ENCODE measurements at regions not wholly inside any gene's neighbourhood (a gene's known extent, or its start where the extent isn't known, plus 50 kb on each side); places are given as distances from the start of the nearest gene placed in this dataset.

DNA sequence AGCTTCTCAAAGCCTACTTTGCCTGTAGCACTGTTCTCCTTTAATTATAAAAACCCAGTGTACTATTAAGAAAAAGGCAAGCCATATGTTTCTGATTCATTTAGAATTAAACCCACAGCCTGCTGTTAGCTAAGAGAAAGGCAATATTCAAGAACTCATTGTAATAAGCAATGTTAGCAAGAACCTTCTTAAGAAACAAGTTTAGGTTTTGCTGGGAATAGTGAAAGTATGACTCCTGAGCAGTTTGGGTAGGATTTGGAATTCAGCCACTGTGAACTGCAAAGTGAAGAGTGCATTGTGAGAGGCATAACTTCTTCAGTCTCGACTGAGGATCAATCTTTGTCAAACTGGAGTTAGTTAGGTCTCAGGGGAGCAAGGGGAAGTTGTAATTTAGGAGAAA lies 206.5 kb upstream of the NT5C1B start:
- Histone ChIP-seq H3K9me3 (no peaks in the 10 kb centered on the region), H3K27ac (no peak overlapping the region), H3K4me1 (peaks cover 0 to 5% (median 1%) of the 10 kb centered on the region in 4 donors), H3K27me3 (no peaks in the 10 kb centered on the region), H3K36me3 (no peaks in the 10 kb centered on the region), H3K4me3 (no peak overlapping the region)
- in situ Hi-C loops (cut with MboI; ENCODE audit: low pct_ligation_motif_present in 1 of 4, low pct_unique_long_range_greater_than_20kb in 1 of 4, low sequenced_read_pairs in 3 of 4) (no loop called here), intact Hi-C loops (cut with DNase I; ENCODE audit: low total_unique reads) (no loop called here)
- 29 to 50% methylated on average over 1 of the region's 1 CpG for WGBS, 2 donors (ENCODE audit: low coverage in 1 of 2)
- no peak for DNase-seq
- TF ChIP-seq, protein P1, sequence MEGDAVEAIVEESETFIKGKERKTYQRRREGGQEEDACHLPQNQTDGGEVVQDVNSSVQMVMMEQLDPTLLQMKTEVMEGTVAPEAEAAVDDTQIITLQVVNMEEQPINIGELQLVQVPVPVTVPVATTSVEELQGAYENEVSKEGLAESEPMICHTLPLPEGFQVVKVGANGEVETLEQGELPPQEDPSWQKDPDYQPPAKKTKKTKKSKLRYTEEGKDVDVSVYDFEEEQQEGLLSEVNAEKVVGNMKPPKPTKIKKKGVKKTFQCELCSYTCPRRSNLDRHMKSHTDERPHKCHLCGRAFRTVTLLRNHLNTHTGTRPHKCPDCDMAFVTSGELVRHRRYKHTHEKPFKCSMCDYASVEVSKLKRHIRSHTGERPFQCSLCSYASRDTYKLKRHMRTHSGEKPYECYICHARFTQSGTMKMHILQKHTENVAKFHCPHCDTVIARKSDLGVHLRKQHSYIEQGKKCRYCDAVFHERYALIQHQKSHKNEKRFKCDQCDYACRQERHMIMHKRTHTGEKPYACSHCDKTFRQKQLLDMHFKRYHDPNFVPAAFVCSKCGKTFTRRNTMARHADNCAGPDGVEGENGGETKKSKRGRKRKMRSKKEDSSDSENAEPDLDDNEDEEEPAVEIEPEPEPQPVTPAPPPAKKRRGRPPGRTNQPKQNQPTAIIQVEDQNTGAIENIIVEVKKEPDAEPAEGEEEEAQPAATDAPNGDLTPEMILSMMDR (IDR thresholded peaks at IDR 0.05): no peak
- no peak for TF ChIP-seq POLR2AphosphoS5 (IDR thresholded peaks at IDR 0.05)

GRCh38 chr2:18792684-18793083 lies 203.3 kb upstream of the NT5C1B start:
- TF ChIP-seq, protein P1 (IDR thresholded peaks at IDR 0.05): no peak
- TF ChIP-seq POLR2A (IDR thresholded peaks at IDR 0.05) (no peak), POLR2AphosphoS5 (IDR thresholded peaks at IDR 0.05) (no peak), EP300 (IDR thresholded peaks at IDR 0.05; ENCODE audit: low read depth) (no peak)
- no peaks in the 10 kb centered on the region for H3K9me3 ChIP-seq

GRCh38 chr2:18792226-18792629 lies 202.9 kb upstream of the NT5C1B start:
- 60 to 65% methylated on average over 2 to 3 of the region's 3 CpGs for WGBS, 2 donors (ENCODE audit: low coverage in 1 of 2)
- Histone ChIP-seq H3K4me3 (no peak overlapping the region), H3K27ac (peak overlapping the region; percentile 16 to 61 (median 44)), H3K4me1 (peaks cover 0 to 5% (median 3%) of the 10 kb centered on the region in 4 donors), H3K36me3 (no peaks in the 10 kb centered on the region), H3K9me3 (no peaks in the 10 kb centered on the region), H3K27me3 (no peaks in the 10 kb centered on the region)
- in situ Hi-C loops (cut with MboI; ENCODE audit: low pct_ligation_motif_present in 1 of 4, low pct_unique_long_range_greater_than_20kb in 1 of 4, low sequenced_read_pairs in 3 of 4): no loop called here
- intact Hi-C loops (cut with DNase I; ENCODE audit: low total_unique reads): no loop called here
- DNase-seq: no peak
- TF ChIP-seq, protein P1 (IDR thresholded peaks at IDR 0.05): no peak
- no peak for TF ChIP-seq EP300 (IDR thresholded peaks at IDR 0.05; ENCODE audit: low read depth)
- no peak for TF ChIP-seq POLR2AphosphoS5 (IDR thresholded peaks at IDR 0.05)
- TF ChIP-seq POLR2A (IDR thresholded peaks at IDR 0.05): no peak

More at GRCh38 chr2:18792684-18793083, 203.3 kb upstream of the NT5C1B start:
- in situ Hi-C loops (cut with MboI; ENCODE audit: low pct_ligation_motif_present in 1 of 4, low pct_unique_long_range_greater_than_20kb in 1 of 4, low sequenced_read_pairs in 3 of 4) (no loop called here), intact Hi-C loops (cut with DNase I; ENCODE audit: low total_unique reads) (no loop called here)
- Histone ChIP-seq H3K4me1 (peaks cover 0 to 5% (median 3%) of the 10 kb centered on the region in 4 donors), H3K27me3 (no peaks in the 10 kb centered on the region), H3K4me3 (no peak overlapping the region), H3K36me3 (no peaks in the 10 kb centered on the region), H3K27ac (peak overlapping the region in 3 of 4 donors; percentile 38 to 61 (median 49))
- DNase-seq: no peak
- WGBS, 2 donors (ENCODE audit: low coverage in 1 of 2): 80 to 90% methylated on average over 2 to 6 of the region's 6 CpGs

DNA sequence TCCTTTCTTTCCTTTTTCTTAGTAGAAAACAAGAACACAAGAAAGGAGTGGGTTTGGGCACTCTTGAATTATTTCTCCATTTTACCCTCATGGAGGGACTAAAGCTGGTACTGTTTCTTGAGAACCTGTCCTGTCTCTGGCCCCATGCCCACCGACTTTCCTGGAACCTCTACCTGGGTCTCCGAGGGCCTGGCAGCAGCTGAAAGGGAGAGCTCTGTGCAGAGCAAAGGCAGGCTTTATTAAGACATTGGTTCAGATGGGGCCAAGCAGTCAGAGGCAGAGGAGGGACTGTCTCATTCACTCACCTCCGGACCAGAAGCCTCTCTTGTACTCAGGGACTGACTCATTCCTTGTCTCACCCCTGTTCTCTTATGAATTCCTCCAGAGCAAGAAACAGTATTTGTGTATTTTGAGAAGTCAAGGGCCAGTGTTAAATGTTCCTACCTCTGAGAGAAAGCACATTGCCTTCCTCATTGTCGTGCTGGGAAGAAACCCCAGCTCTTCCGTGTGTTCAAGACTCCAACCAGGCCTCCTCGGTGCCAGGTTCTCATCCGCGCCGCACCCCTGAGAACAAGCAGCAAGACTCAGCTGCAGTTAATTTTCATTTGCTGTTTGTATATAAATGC lies 201.9 kb upstream of the NT5C1B start:
- H3K4me3 ChIP-seq: no peak overlapping the region
- H3K4me1 ChIP-seq: peaks cover 0 to 5% (median 3%) of the 10 kb centered on the region in 4 donors
- no peaks in the 10 kb centered on the region for H3K27me3 ChIP-seq
- no peaks in the 10 kb centered on the region for H3K36me3 ChIP-seq
- WGBS, 2 donors (ENCODE audit: low coverage in 1 of 2): 86 to 93% methylated on average over 6 to 9 of the region's 9 CpGs
- TF ChIP-seq, protein P1 (IDR thresholded peaks at IDR 0.05): no peak
- peak in 1 of 3 donors; percentile 30 for TF ChIP-seq POLR2AphosphoS5 (IDR thresholded peaks at IDR 0.05)
- DNase-seq: no peak
- H3K9me3 ChIP-seq: no peaks in the 10 kb centered on the region
- in situ Hi-C loops (cut with MboI; ENCODE audit: low pct_ligation_motif_present in 1 of 4, low pct_unique_long_range_greater_than_20kb in 1 of 4, low sequenced_read_pairs in 3 of 4) (no loop called here), intact Hi-C loops (cut with DNase I; ENCODE audit: low total_unique reads) (no loop called here)
- H3K27ac ChIP-seq: peak overlapping the region; percentile 16 to 61 (median 44)
